ENCODE measurements at regions not wholly inside any gene's neighbourhood (a gene's known extent, or its start where the extent isn't known, plus 50 kb on each side); places are given as distances from the start of the nearest gene placed in this dataset.

GRCh38 chr13:34793301-34793700 lies 148.8 kb upstream of the NBEA start:
- no peaks in the 10 kb centered on the region for H3K27me3 ChIP-seq
- no peak for DNase-seq
- no peaks in the 10 kb centered on the region for H3K4me1 ChIP-seq
- intact Hi-C loops (cut with DNase I): no loop called here
- TF ChIP-seq CTCF (IDR thresholded peaks at IDR 0.05): no peak
- no peak for TF ChIP-seq POLR2A (IDR thresholded peaks at IDR 0.05)
- H3K36me3 ChIP-seq: no peaks in the 10 kb centered on the region
- H3K9me3 ChIP-seq: peaks cover 0 to 16% (median 2%) of the 10 kb centered on the region in 3 donors
- H3K4me3 ChIP-seq: no peak overlapping the region
- WGBS, 2 donors: 63 to 78% methylated on average over 2 of the region's 2 CpGs
- H3K27ac ChIP-seq: no peak overlapping the region

GRCh38 chr13:34803756-34804155 lies 138.3 kb upstream of the NBEA start:
- no peak overlapping the region for H3K4me3 ChIP-seq
- no peaks in the 10 kb centered on the region for H3K27me3 ChIP-seq
- no peak overlapping the region for H3K27ac ChIP-seq
- 63 to 68% methylated on average over 4 of the region's 4 CpGs for WGBS, 2 donors
- no peaks in the 10 kb centered on the region for H3K36me3 ChIP-seq
- DNase-seq: no peak
- H3K9me3 ChIP-seq: no peaks in the 10 kb centered on the region
- TF ChIP-seq CTCF (IDR thresholded peaks at IDR 0.05) (no peak), POLR2A (IDR thresholded peaks at IDR 0.05) (no peak)
- intact Hi-C loops (cut with DNase I): no loop called here
- no peaks in the 10 kb centered on the region for H3K4me1 ChIP-seq

GRCh38 chr13:34805347-34805746 lies 136.7 kb upstream of the NBEA start:
- Histone ChIP-seq H3K9me3 (no peaks in the 10 kb centered on the region), H3K27me3 (no peaks in the 10 kb centered on the region), H3K36me3 (no peaks in the 10 kb centered on the region), H3K4me3 (no peak overlapping the region), H3K4me1 (no peaks in the 10 kb centered on the region), H3K27ac (no peak overlapping the region)
- no peak for TF ChIP-seq CTCF (IDR thresholded peaks at IDR 0.05)
- no peak for TF ChIP-seq POLR2A (IDR thresholded peaks at IDR 0.05)
- intact Hi-C loops (cut with DNase I): no loop called here
- no peak for DNase-seq
- WGBS, 2 donors: 73 to 92% methylated on average over 1 of the region's 1 CpG

GRCh38 chr13:34808649-34809048 lies 133.4 kb upstream of the NBEA start:
- no peak for TF ChIP-seq CTCF (IDR thresholded peaks at IDR 0.05)
- no peak for TF ChIP-seq POLR2A (IDR thresholded peaks at IDR 0.05)
- H3K27ac ChIP-seq: no peak overlapping the region
- peaks cover 0 to 4% (median 0%) of the 10 kb centered on the region in 3 donors for H3K9me3 ChIP-seq
- no peak for DNase-seq
- no peaks in the 10 kb centered on the region for H3K4me1 ChIP-seq
- intact Hi-C loops (cut with DNase I): no loop called here
- no peaks in the 10 kb centered on the region for H3K27me3 ChIP-seq
- no peak overlapping the region for H3K4me3 ChIP-seq
- no peaks in the 10 kb centered on the region for H3K36me3 ChIP-seq

GRCh38 chr13:34810996-34811395 lies 131.1 kb upstream of the NBEA start:
- no peaks in the 10 kb centered on the region for H3K36me3 ChIP-seq

More at GRCh38 chr13:34810996-34811395, 131.1 kb upstream of the NBEA start:
- H3K4me1 ChIP-seq: no peaks in the 10 kb centered on the region
- H3K27me3 ChIP-seq: no peaks in the 10 kb centered on the region
- no peak overlapping the region for H3K4me3 ChIP-seq
- H3K9me3 ChIP-seq: peaks cover 0 to 4% (median 0%) of the 10 kb centered on the region in 3 donors
- intact Hi-C loops (cut with DNase I): no loop called here
- TF ChIP-seq CTCF (IDR thresholded peaks at IDR 0.05) (no peak), POLR2A (IDR thresholded peaks at IDR 0.05) (no peak)
- 70 to 84% methylated on average over 3 of the region's 3 CpGs for WGBS, 2 donors
- H3K27ac ChIP-seq: no peak overlapping the region
- DNase-seq: no peak

All from esophagus squamous epithelium (tissue), 5 donors.